Rectal smooth muscle tissue (tissue), 1 donor: ENCODE measurements at regions not wholly inside any gene's neighbourhood (a gene's known extent, or its start where the extent isn't known, plus 50 kb on each side); places are given as distances from the start of the nearest gene placed in this dataset.
"Not testable (repeated sequence)": the region's sequence is repeated elsewhere in the genome, so short reads cannot be mapped to it uniquely, and the experiment has no call there.

Experiments used
- H3K27ac ChIP-seq: one replicate; pipeline ENCODE4 v1.7.0; 2013; ENCODE audit warnings: low read depth, low read length, inconsistent platforms
- H3K27me3 ChIP-seq: one replicate; pipeline ENCODE4 v1.7.0; 2013; ENCODE audit warnings: low read length; ENCODE audit not compliant: control insufficient read depth, insufficient read depth
- H3K36me3 ChIP-seq: one replicate; pipeline ENCODE4 v1.7.0; 2013; ENCODE audit warnings: low read length; ENCODE audit not compliant: control insufficient read depth, insufficient read depth
- H3K4me1 ChIP-seq: one replicate; pipeline ENCODE4 v1.7.0; 2013; ENCODE audit warnings: low read length; ENCODE audit not compliant: control insufficient read depth, insufficient read depth
- H3K4me3 ChIP-seq: one replicate; pipeline ENCODE4 v1.7.0; 2013; ENCODE audit warnings: low read length
- H3K9ac ChIP-seq: one replicate; pipeline ENCODE4 v1.7.0; 2013; ENCODE audit warnings: low read length

DNA sequence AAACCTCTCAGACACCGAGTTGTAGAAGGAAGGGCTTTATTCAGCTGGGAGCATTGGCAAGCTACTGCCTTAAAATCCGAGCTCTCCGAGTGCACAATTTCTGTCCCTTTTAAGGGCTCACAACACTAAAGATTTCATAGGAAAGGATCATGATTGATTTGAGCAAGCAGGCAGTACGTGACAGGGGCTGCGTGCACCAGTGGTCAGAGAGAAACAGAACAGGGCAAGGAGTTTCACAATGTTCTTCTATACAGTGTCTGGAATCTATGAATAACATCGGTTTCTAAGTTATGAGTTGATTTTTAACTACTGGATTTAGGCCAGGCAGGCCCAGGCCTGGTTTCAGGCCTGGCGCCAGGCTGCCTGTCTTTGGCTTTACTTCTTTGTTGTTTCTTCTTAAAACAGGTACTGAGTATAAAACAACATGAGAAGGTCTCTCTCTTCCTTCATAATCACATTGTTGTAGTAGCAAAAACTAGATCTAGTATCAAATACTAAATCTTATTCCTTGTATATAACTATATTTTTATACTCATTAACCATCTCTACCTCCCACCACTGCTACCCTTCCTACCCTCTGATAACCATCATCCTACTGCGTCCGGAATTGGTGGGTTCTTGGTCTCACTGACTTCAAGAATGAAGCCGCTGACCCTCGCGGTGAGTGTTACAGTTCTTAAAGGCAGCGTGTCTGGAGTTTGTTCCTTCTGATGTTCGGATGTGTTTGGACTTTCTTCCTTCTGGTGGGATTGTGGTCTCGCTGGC lies 1212.5 kb downstream of the OTOL1 start:
- not testable (repeated sequence) for H3K4me1 ChIP-seq, H3K9ac ChIP-seq, H3K36me3 ChIP-seq, H3K27ac ChIP-seq, H3K27me3 ChIP-seq, H3K4me3 ChIP-seq

DNA sequence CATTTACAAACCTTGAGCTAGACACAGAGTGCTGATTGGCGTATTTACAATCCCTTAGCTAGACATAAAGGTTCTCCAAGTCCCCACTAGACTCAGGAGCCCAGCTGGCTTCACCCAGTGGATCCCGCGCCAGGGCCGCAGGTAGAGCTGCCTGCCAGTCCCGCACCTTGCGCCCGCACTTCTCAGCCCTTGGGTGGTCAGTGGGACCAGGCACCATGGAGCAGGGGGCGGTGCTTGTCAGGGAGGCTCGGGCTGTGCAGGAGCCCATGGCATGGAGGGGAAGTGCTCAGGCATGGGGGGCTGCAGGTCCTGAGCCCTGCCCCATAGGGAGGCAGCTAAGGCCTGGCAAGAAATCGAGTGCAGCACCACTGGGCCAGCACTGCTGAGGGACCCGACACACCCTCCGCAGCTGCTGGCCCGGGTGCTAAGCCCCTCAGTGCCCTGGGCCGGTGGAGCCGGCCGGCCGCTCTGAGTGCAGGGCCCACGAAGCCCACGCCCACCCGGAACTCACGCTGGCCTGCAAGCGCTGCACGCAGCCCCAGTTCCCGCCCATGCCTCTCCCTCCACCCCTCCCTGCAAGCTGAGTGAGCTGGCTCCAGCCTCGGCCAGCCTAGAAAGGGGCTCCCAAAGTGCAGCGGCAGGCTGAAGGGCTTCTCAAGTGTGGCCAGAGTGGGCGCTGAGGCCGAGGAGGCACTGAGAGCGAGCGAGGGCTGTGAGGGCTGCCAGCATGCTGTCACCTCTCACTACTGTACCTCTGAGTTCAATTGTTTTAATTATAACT lies 1213.9 kb downstream of the OTOL1 start:
- Histone ChIP-seq H3K27ac (no peak overlapping the region), H3K36me3 (no peaks in the 10 kb centered on the region), H3K4me3 (no peak overlapping the region), H3K9ac (no peak overlapping the region), H3K4me1 (no peaks in the 10 kb centered on the region), H3K27me3 (no peaks in the 10 kb centered on the region)

DNA sequence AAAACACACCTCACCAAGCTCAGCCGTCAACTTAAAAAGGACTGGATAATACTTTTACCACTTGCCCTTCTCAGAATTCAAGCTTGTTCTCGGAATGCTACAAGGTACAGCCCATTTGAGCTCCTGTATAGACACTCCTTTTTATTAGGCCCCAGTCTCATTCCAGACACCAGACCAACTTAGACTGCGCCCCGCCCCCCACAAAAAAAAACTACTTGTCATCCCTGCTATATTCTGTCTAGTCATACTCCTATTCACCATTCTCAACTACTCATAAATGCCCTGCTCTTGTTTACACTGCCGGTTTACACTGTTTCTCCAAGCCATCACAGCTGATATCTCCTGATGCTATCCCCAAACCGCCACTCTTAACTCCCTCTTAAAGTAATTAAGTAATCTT lies 1220.5 kb downstream of the OTOL1 start:
- not testable (repeated sequence) for H3K27me3 ChIP-seq, H3K4me1 ChIP-seq, H3K36me3 ChIP-seq, H3K4me3 ChIP-seq, H3K9ac ChIP-seq, H3K27ac ChIP-seq

DNA sequence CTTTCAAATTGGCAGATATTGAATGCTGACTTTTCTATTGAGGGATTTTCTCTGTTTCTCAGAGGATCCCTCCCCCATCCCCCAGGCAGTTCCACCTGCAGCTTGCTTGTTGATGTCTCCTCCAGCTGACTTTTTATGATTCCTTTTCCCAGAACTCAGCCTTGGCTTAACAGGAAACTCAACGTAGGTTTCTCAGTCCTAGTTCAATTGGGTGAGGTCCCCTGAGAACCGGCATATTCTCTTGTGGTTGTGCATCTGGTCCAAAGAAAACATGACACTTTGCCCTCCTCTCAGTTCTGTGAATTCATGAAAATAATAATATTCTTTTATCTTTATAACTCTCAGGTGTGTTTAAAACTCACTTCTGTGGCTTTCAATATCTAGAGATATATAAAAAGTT lies 1222.1 kb downstream of the OTOL1 start:
- no peaks in the 10 kb centered on the region for H3K27me3 ChIP-seq
- H3K36me3 ChIP-seq, result no peaks in the 10 kb centered on the region
- no peak overlapping the region for H3K4me3 ChIP-seq
- no peak overlapping the region for H3K9ac ChIP-seq
- H3K27ac ChIP-seq, result no peak overlapping the region
- no peaks in the 10 kb centered on the region for H3K4me1 ChIP-seq

DNA sequence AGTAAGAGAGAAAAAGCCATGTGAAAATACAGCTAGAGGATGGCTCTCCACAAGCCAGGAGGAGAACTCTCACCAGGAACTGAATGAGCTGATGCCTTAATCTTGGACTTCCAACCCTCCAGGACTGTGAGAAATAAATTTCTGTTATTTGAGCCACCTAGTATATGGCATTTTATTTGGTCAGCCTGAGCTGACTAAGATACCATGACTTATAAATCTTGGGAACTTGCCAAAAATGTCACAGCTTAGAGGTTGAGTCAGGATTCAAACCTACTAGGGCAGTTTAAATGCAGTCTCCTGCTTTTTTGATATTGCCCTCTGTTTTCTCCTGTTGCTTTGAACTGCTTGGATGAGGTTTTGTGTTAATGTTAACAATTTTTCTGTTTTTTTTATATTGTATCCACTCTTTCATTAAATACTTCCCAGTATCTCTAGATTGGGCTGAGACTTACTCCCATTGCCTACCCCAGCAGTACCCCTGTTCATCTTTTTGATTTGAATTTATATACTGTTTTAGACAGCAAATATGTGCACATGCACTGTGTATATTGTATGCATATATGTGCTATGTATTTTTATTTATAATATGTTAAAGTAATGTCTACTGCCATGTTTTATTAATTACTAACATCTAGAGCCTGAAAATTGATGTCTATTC lies 1223.2 kb downstream of the OTOL1 start:
- Histone ChIP-seq H3K4me1 (no peaks in the 10 kb centered on the region), H3K4me3 (no peak overlapping the region), H3K36me3 (no peaks in the 10 kb centered on the region), H3K9ac (no peak overlapping the region), H3K27me3 (no peaks in the 10 kb centered on the region), H3K27ac (no peak overlapping the region)

DNA sequence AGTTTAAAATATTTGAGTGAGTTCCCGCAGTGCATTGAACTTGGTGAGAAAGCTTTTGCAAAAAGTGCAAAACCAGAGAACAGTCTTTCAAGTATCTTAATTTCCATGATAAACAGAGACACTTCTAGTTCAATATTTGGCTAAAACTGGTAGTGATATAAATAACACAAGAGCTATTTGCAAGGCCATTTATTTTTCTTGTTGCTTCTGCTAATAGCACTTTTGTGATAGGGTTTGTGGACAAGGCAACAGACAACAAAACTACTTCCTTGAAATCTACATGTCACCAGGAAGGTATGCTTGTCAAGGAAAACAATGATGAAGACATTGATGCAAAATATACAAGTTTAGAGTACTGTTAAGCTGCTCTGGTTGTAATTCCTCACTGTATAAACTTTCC lies 1225.1 kb downstream of the OTOL1 start:
- no peaks in the 10 kb centered on the region for H3K27me3 ChIP-seq
- no peak overlapping the region for H3K4me3 ChIP-seq
- no peak overlapping the region for H3K9ac ChIP-seq
- H3K4me1 ChIP-seq, result no peaks in the 10 kb centered on the region
- no peak overlapping the region for H3K27ac ChIP-seq
- no peaks in the 10 kb centered on the region for H3K36me3 ChIP-seq

DNA sequence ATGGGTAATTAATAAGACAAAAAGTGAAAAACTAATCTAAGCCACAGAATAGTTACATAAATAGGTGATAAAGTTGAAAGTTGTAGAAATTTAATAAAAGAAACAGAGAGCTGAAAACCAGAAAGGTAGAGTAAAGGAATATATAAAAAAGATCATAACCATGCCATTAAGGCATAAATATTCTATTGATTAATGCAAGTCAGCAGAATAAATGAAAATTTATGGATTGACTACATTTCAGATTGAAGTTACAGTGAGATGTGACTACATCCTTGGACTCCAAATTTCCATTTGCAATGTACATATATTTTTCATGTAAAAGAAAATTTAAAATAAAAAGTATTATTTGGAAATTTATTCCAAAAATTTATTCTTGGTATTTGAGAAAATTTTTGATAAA lies 1225.7 kb downstream of the OTOL1 start:
- Histone ChIP-seq H3K27ac (no peak overlapping the region), H3K9ac (no peak overlapping the region), H3K4me3 (no peak overlapping the region), H3K36me3 (no peaks in the 10 kb centered on the region), H3K4me1 (no peaks in the 10 kb centered on the region), H3K27me3 (no peaks in the 10 kb centered on the region)

DNA sequence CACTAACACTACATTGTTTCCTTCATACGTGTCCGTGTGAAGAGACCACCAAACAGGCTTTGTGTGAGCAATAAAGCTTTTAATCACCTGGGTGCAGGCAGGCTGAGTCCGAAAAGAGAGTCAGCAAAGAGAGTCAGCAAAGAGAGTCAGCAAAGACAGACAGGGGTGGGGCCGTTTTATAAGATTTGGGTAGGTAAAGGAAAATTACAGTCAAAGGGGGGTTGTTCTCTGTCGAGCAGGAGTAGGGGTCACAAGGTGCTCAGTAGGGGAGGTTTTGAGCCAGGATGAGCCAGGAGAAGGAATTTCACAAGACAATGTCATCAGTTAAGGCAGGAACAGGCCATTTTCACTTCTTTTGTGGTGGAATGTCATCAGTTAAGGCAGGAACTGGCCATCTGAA lies 1226.2 kb downstream of the OTOL1 start:
- not testable (repeated sequence) for H3K36me3 ChIP-seq, H3K4me3 ChIP-seq, H3K4me1 ChIP-seq, H3K27me3 ChIP-seq, H3K27ac ChIP-seq, H3K9ac ChIP-seq

DNA sequence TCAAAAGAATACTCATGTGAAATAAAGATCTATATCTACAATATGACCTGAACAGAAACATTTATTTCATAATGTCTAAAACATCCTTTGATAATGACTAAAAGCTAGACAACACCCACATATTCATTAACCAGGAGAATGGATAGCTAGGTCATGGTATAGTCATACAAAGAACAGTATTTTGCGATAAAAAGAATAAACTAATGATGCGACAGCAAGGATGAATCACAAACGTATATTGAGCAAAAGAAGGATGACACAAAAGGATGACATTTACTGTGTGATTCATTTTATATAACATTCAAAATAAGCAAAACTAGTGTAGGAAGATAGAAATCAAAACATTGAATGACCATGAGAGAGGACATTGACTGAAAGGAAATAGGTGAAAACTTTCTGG lies 1233.1 kb downstream of the OTOL1 start:
- H3K36me3 ChIP-seq, result no peaks in the 10 kb centered on the region
- H3K4me3 ChIP-seq, result no peak overlapping the region
- no peak overlapping the region for H3K9ac ChIP-seq
- H3K4me1 ChIP-seq, result no peaks in the 10 kb centered on the region
- H3K27ac ChIP-seq, result no peak overlapping the region
- no peaks in the 10 kb centered on the region for H3K27me3 ChIP-seq

DNA sequence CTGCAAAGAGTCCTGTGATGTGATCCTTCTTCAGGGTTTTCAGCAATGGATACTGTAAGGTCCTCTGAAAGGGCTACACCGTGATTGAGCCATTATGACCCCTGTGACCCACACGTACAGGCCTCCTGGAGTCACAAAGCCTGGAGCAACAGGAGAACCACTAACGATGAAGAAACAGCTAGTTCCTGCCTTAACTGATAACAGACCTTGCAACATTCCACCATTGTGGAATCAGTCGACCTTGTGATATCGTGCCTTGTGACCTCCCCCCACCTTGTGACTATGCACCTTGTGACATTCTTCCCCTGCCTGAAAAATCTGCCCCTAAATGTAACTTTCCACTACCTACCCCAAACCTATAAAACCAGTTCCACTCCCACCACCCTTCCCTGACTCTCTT lies 1235.4 kb downstream of the OTOL1 start:
- not testable (repeated sequence) for H3K27me3 ChIP-seq, H3K4me3 ChIP-seq, H3K36me3 ChIP-seq, H3K9ac ChIP-seq, H3K4me1 ChIP-seq, H3K27ac ChIP-seq

DNA sequence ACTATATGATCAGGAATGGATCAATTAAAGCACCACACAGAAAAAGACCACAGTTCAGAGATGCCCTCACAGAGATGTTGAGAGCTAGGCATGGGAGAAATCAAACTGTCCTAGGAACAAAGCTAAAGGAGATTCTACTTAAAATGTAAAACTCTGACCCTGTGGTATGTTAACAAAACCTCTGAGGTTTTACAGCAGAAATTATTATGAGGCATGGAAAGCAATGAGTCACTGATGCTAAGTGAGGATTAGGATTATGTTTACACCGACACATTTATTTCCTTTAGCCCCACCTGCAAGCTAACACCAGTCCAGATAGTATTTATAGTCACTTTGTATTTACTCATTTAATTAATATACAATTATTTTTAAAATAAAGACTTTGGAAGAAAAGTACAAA lies 1242.2 kb downstream of the OTOL1 start:
- Histone ChIP-seq H3K27ac (no peak overlapping the region), H3K27me3 (no peaks in the 10 kb centered on the region), H3K4me1 (no peaks in the 10 kb centered on the region), H3K4me3 (no peak overlapping the region), H3K36me3 (no peaks in the 10 kb centered on the region), H3K9ac (no peak overlapping the region)

DNA sequence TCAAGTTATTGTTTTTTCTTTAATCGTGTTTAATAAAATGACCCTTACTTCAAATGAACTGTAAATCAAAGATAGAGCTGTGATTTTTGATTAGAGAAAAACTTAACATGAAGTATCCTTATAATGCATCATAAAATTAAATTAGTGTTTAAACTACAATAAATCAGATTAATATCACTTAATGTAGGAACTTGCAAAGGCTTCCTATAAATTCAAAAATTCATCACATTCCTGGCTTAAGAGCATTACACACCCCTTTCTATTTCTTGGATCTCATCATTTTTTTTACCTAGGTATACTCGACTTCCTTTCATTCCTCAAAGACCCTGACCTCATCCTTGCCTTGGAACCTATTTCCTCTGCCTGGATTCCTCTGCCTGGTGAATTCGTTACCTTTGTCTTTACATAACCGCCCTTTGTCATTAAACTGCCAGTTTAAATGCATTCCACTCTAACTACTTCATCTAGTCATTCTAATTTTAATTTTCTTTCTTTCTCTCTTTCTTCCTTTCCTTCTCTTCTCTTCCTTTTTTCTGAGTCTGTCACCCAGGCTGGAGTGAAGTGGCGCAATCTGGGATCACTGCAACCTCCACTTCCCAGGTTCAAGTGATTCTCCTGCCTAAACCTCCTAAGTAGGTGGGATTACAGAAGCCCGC lies 1244.5 kb downstream of the OTOL1 start:
- Histone ChIP-seq H3K27me3 (no peaks in the 10 kb centered on the region), H3K4me3 (no peak overlapping the region), H3K27ac (no peak overlapping the region), H3K36me3 (no peaks in the 10 kb centered on the region), H3K9ac (no peak overlapping the region), H3K4me1 (no peaks in the 10 kb centered on the region)
